Effector memory CD8-positive, alpha-beta T cell (primary cell): ENCODE measurements at regions not wholly inside any gene's neighbourhood (a gene's known extent, or its start where the extent isn't known, plus 50 kb on each side); places are given as distances from the start of the nearest gene placed in this dataset.

Experiments
- ATAC-seq: fragments of 150-1000 bp; cut with Tn5 transposase; replicated peaks from 2 replicates; pipeline ENCODE4 v1.10.0; 2021; ENCODE audit warnings: mild to moderate bottlenecking, moderate library complexity
- DNase-seq, 3 experiments: peaks; one replicate each; pipeline ENCODE4 v3.0.0; 2021
- H3K27ac Mint-ChIP-seq, 2 donors: one replicate each; pipeline ENCODE4 v1.8.0; 2022; ENCODE audit warnings: mild to moderate bottlenecking in 2 of 2, mixed read lengths in 2 of 2, moderate library complexity in 2 of 2
- H3K27me3 Mint-ChIP-seq, 2 donors: one replicate each; pipeline ENCODE4 v1.8.0; 2022; ENCODE audit warnings: mixed read lengths in 2 of 2
- H3K36me3 Mint-ChIP-seq: one replicate; pipeline ENCODE4 v1.8.0; 2022; ENCODE audit warnings: mild to moderate bottlenecking, moderate library complexity, mixed read lengths; ENCODE audit not compliant: insufficient read depth
- H3K4me1 Mint-ChIP-seq, 2 donors: one replicate each; pipeline ENCODE4 v1.8.0; 2022; ENCODE audit warnings: low read depth in 2 of 2, mixed read lengths in 2 of 2
- H3K4me3 Mint-ChIP-seq, 2 donors: one replicate each; pipeline ENCODE4 v1.8.0; 2022; ENCODE audit warnings: mild to moderate bottlenecking in 2 of 2, mixed read lengths in 2 of 2, moderate library complexity in 2 of 2
- H3K9me3 Mint-ChIP-seq, 2 donors: one replicate each; pipeline ENCODE4 v1.8.0; 2022; ENCODE audit warnings: mixed read lengths in 2 of 2

DNA sequence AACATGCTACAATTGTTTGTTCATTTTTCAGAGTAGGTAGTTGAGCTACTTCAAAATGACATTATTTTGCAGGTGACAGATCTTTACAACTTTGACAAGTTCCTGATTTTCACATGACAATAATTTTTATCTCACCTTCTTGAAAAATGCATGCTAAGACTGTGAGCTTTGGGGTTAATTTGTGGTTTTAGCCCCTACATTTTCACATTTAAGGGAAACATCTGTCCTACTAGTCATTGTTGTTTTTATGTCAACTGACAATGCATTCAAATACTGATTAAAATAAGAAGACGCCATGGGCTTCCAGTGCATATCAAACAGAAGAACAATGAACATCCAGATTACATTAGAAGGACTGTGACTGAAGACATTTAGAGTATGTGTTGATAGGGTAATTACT is 1470.8 kb upstream of the TENM4 start:
- no peak for ATAC-seq
- DNase-seq = no peak
- Mint-ChIP-seq H3K4me3 (no peak overlapping the region), H3K27ac (no peak overlapping the region), H3K27me3 (no peaks in the 10 kb centered on the region), H3K36me3 (no peaks in the 10 kb centered on the region), H3K4me1 (no peaks in the 10 kb centered on the region), H3K9me3 (peaks cover 2 to 26% of the 10 kb centered on the region in 2 donors)

DNA sequence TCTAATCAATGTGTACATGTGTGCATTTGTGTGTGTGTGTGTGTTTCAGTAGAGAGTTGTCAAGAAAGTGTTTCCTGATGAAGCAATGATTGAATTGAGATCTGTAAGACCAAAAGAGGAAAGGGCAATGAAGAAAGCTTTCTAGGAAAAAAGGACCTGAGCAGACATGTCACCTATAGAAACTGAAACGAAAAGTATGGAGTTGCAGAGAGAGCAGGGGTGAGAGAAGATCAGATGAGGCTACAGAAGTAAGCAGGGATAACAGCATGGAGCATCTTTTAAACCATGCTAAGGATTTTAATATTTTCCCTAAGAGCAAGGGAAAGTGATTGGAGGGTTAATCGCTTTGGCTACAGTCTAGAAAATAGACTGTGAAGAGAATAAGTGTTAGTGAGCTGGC is 1459.4 kb upstream of the TENM4 start:
- no peak for ATAC-seq
- no peaks in the 10 kb centered on the region for H3K4me1 Mint-ChIP-seq
- peaks cover 18 to 28% of the 10 kb centered on the region in 2 donors for H3K9me3 Mint-ChIP-seq
- H3K36me3 Mint-ChIP-seq = no peaks in the 10 kb centered on the region
- DNase-seq = no peak
- H3K27me3 Mint-ChIP-seq = no peaks in the 10 kb centered on the region
- H3K27ac Mint-ChIP-seq = no peak overlapping the region
- no peak overlapping the region for H3K4me3 Mint-ChIP-seq

DNA sequence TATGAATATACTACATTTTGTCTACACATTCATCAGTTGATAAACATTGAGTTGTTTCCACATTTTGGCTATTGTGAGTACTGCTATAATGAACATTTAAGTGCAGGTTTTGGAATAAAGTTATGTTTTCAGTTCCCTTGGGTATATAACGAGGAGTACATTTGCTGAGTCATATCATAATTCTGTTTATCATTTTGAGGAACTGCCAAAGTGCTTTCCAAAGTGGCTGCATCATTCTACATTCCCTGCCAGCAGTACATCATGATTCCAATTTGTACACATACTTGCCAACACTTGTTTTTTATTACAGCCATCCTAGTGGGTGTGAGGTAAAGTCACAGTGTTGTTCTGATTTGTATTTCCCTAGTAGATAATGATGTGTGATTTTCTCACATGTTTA is 1458.6 kb upstream of the TENM4 start:
- Mint-ChIP-seq H3K27me3 (no peaks in the 10 kb centered on the region), H3K9me3 (peaks cover 18 to 28% of the 10 kb centered on the region in 2 donors), H3K27ac (no peak overlapping the region), H3K4me3 (no peak overlapping the region), H3K4me1 (no peaks in the 10 kb centered on the region), H3K36me3 (no peaks in the 10 kb centered on the region)
- no peak for ATAC-seq
- no peak for DNase-seq

DNA sequence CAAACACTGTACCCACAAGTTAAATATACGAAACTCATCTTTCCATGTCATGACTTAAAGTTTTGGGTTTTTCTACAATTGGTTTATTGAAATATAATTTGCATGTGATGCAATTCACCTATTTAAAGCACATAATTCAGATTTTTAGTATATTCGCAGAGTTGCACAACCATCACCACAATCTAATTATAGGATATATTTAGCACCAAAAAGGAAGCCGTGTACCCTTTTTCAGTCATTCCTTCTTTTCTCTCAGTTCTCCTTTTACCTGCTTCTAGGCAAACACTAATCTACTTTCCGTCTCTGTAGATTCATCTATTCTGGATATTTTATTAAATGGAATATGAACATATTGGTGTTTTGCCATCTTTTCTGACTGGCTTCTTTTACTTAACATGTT is 1458.1 kb upstream of the TENM4 start:
- ATAC-seq (no peak), DNase-seq (no peak)
- peaks cover 18 to 23% of the 10 kb centered on the region in 2 donors for H3K9me3 Mint-ChIP-seq
- no peak overlapping the region for H3K4me3 Mint-ChIP-seq
- no peaks in the 10 kb centered on the region for H3K36me3 Mint-ChIP-seq
- no peak overlapping the region for H3K27ac Mint-ChIP-seq
- H3K4me1 Mint-ChIP-seq = no peaks in the 10 kb centered on the region
- H3K27me3 Mint-ChIP-seq = no peaks in the 10 kb centered on the region

DNA sequence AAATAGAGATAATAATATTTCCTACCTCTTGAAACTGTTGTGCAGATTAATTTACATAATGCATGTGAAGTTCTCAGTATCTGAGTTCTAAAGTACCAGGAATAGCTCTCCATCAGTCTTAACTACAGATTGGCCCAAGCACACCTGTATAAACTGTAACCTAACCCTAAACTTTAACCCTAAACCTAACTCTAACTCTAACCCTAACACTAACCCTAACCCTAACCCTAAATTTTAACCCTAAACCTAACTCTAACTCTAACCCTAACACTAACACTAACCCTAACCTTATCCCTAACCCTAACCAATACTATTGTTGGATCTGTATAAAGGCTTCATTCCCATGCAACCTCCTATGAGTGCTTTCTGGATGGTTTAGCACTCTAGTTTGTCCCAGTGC is 1445.9 kb upstream of the TENM4 start:
- Mint-ChIP-seq H3K9me3 (peaks cover 0 to 7% of the 10 kb centered on the region in 2 donors), H3K27ac (no peak overlapping the region), H3K36me3 (peaks cover 7% of the 10 kb centered on the region), H3K4me3 (no peak overlapping the region), H3K27me3 (no peaks in the 10 kb centered on the region), H3K4me1 (no peaks in the 10 kb centered on the region)
- DNase-seq = no peak
- ATAC-seq = no peak

DNA sequence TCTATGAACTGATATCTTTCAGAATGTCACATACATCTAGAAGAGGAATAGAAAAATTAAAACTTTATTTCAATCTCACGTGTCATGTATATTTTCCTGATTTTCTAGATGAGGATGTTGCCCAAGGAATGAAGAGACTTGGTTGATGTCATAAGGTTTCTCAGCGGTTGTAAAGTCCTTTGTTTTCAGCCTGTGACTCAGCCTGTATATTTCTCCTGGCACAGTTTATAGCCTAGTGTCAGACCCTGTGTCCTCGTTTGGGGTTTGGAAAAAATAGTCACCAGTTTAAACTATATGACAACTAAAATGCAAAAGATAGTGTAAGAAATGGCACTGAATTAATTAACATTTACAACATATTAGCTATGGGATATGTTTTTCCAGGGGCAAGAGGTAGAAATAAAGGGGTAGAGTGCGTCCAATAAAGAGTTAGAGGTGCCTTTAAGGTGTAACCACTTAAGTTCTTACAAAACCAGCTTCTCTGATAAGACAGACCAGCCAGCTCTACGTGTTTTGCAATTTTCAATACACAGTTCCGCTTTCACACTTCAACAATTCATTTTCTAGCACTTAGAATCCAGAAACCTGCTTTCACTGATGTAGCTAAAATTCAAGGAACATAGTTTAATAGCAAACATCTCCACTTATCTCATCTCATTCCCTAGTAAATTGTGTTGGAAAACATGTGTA is 1432.6 kb upstream of the TENM4 start:
- DNase-seq (no peak), ATAC-seq (no peak)
- Mint-ChIP-seq H3K36me3 (no peaks in the 10 kb centered on the region), H3K27me3 (no peaks in the 10 kb centered on the region), H3K4me1 (no peaks in the 10 kb centered on the region), H3K27ac (no peak overlapping the region), H3K9me3 (peaks cover 9 to 16% of the 10 kb centered on the region in 2 donors), H3K4me3 (no peak overlapping the region)

DNA sequence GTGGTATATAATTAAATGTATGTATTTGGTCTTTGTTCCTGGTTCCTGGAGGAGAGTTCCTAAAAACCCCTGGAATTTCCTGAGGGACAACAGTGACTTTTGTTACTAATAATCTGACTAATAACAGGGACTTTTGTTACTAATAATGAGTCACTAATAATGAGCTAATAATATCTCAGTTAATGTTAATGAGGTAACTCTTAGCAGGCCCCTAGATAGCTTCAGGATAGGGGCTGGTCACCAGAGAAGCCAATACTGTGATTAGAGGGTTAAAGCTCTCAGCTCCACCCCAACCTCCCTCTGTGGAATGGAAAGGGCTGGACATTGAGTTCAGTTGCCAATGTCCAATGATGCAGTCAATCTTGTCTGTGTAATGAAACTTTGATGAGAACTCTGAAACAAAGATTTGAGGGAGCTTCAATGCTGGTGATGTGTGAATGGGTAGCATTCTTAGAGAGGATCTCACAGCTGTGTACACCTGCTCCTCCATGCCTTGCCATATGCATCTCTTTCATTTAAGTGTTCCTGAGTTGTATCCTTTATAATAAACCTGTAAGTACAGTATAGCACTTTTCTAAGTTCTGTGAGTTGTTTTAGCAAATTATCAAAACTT is 1431.4 kb upstream of the TENM4 start:
- Mint-ChIP-seq H3K4me3 (no peak overlapping the region), H3K4me1 (no peaks in the 10 kb centered on the region), H3K36me3 (no peaks in the 10 kb centered on the region), H3K27ac (no peak overlapping the region), H3K27me3 (no peaks in the 10 kb centered on the region), H3K9me3 (peaks cover 11 to 16% of the 10 kb centered on the region in 2 donors)
- DNase-seq = no peak
- ATAC-seq = no peak

DNA sequence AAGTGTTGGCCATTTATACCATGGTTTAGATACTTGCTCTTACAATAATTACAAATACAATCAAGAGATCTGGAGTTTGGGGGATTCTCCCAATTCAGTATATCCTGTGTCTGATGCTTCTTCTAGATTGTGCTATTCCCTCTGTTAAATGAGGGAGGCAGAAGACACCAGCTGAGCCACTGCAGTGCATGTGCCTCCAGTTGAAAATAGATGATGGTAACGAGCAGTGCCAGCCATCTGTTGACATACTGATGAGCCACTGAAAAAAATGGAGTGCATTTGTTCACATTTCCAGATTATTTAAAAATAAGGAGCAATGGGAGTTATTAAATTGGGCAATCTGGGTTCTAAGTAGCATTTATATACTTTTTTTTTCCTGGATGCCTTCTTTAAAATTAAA is 1428.0 kb upstream of the TENM4 start:
- Mint-ChIP-seq H3K27me3 (no peaks in the 10 kb centered on the region), H3K36me3 (no peaks in the 10 kb centered on the region), H3K4me1 (no peaks in the 10 kb centered on the region), H3K27ac (no peak overlapping the region), H3K9me3 (peaks cover 13 to 16% of the 10 kb centered on the region in 2 donors), H3K4me3 (no peak overlapping the region)
- ATAC-seq = no peak
- no peak for DNase-seq

DNA sequence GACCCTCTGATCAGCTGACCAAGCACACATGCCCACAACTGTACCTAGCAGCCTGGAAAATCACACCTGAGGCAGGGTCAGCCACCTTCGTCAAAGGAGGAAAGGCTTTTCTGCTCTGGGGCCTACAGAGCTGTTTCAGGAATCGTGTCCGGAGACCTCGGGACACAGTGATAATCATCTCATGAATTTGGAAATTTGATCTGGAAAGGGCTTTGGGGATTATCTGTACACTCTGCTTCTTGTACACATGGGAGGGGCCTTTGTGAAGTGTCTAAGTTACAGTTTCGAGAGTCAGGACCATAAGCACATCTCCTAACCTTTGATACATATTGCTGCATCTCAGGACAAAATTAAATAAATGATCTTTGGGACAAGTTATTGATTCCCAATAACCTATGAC is 1421.2 kb upstream of the TENM4 start:
- no peak overlapping the region for H3K4me3 Mint-ChIP-seq
- H3K27me3 Mint-ChIP-seq = no peaks in the 10 kb centered on the region
- DNase-seq (no peak), ATAC-seq (no peak)
- H3K4me1 Mint-ChIP-seq = no peaks in the 10 kb centered on the region
- H3K9me3 Mint-ChIP-seq = peaks cover 7 to 8% of the 10 kb centered on the region in 2 donors
- no peak overlapping the region for H3K27ac Mint-ChIP-seq
- H3K36me3 Mint-ChIP-seq = peaks cover 3% of the 10 kb centered on the region

DNA sequence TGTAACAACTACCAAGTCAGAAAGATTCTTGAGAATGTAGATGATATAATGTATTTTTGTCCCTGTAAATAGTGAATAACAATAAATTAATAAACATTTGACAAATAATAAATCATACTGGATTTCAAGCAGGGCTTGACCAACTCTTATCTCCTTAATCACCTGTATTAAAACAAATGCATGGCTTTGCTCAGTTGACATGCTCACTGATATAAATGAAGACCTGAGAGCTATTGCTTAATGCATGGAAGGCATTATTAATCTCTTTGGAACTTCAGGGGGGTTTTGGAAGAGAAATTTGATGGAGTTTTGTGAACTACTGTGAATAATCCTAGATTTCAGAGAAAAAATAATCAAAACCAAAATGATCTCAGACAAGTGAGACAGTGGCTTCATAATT is 1420.4 kb upstream of the TENM4 start:
- Mint-ChIP-seq H3K27ac (no peak overlapping the region), H3K4me3 (no peak overlapping the region), H3K27me3 (no peaks in the 10 kb centered on the region), H3K36me3 (peaks cover 3% of the 10 kb centered on the region), H3K4me1 (no peaks in the 10 kb centered on the region), H3K9me3 (peaks cover 6 to 7% of the 10 kb centered on the region in 2 donors)
- no peak for ATAC-seq
- DNase-seq = no peak

DNA sequence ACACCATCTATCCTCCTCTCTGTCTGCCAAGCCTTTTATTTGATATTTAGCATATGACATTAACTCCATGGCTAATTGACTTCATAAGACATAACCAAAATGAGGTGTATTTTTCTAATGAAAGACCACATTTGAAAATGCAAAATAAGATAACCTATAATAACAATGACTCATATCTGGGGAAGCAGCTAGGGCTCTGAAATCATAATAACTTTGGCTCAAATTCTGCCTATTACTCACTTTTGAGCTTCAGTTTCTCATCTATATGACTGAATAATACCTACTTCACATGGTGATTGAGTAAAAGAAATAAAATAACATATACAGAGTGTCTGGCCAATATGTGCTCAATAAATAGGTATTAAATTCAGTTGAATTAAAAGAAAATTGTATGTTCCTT is 1419.8 kb upstream of the TENM4 start:
- H3K9me3 Mint-ChIP-seq = peaks cover 4 to 7% of the 10 kb centered on the region in 2 donors
- peaks cover 3% of the 10 kb centered on the region for H3K36me3 Mint-ChIP-seq
- ATAC-seq (no peak), DNase-seq (no peak)
- no peak overlapping the region for H3K27ac Mint-ChIP-seq
- H3K4me3 Mint-ChIP-seq = no peak overlapping the region
- H3K27me3 Mint-ChIP-seq = no peaks in the 10 kb centered on the region
- H3K4me1 Mint-ChIP-seq = no peaks in the 10 kb centered on the region

DNA sequence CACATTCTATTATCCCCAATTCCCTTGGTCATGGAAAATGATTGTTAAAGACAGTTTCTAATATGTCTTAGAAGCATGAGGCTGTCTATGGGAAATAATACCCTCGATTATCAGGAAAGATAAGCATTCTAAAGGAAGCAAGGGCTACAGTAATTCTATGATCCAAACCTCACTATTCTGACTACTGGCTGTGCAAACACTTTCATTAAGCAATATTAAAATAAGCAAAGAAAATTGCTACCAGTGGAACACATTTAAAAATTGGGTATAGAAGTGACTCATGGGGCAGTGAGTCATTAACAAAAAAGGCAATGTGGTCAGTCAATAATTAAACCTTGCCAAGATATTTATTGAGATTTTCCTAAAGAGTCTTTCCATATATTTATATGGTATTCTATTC is 1415.2 kb upstream of the TENM4 start:
- no peak for DNase-seq
- Mint-ChIP-seq H3K4me3 (no peak overlapping the region), H3K36me3 (peaks cover 3% of the 10 kb centered on the region), H3K9me3 (peaks cover 6 to 12% of the 10 kb centered on the region in 2 donors), H3K27ac (no peak overlapping the region), H3K4me1 (no peaks in the 10 kb centered on the region), H3K27me3 (no peaks in the 10 kb centered on the region)
- no peak for ATAC-seq

DNA sequence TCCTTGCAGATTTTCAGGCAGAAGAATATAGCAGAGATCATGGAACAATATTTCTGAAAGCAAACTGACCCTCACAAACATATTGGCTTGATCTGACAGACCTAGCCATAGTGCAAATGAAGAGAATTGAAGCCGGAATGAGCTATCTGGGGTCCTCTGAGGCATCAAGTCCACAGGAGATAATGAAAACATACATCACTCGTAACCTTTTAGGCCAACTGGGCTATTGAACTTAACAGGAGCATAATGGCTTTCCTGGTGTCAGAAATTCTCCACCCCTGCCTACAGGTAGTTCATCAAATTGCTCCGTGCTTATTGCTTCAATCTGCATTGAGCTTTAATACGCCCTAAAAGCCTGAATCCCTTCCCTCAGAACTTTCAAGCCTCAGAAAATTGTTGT is 1414.6 kb upstream of the TENM4 start:
- H3K36me3 Mint-ChIP-seq = peaks cover 3% of the 10 kb centered on the region
- H3K9me3 Mint-ChIP-seq = peaks cover 6 to 12% of the 10 kb centered on the region in 2 donors
- H3K4me1 Mint-ChIP-seq = no peaks in the 10 kb centered on the region
- no peaks in the 10 kb centered on the region for H3K27me3 Mint-ChIP-seq
- ATAC-seq (no peak), DNase-seq (no peak)
- no peak overlapping the region for H3K4me3 Mint-ChIP-seq
- no peak overlapping the region for H3K27ac Mint-ChIP-seq

DNA sequence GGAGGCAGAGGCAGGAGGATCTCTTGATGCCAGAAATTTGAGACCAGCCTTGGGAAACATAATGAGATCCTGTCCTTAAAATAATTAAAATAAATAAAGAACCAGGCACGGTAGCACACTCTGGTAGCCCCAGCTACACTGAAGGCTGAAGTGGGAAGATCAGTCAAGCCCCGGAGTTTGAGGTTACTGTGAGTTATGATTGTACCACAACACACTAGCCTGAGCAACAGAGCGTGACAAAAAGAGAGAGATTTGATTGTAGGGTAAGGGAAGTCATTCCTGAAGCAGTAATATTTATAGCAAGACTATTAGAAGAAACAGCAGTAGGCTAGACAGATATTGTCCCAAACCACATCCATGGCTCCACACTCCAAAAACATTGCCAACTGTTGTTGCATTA is 1408.4 kb upstream of the TENM4 start:
- DNase-seq (no peak), ATAC-seq (no peak)
- Mint-ChIP-seq H3K4me1 (no peaks in the 10 kb centered on the region), H3K27me3 (no peaks in the 10 kb centered on the region), H3K9me3 (peaks cover 13 to 14% of the 10 kb centered on the region in 2 donors), H3K27ac (no peak overlapping the region), H3K36me3 (no peaks in the 10 kb centered on the region), H3K4me3 (no peak overlapping the region)
